Activated naive CD8-positive, alpha-beta T cell treated with anti-CD3 and anti-CD28 coated beads, Interleukin-2, amount 50 U/mL, for 16 hours (primary cell): ENCODE measurements at regions not wholly inside any gene's neighbourhood (a gene's known extent, or its start where the extent isn't known, plus 50 kb on each side); places are given as distances from the start of the nearest gene placed in this dataset.
"Not testable (repeated sequence)": the region's sequence is repeated elsewhere in the genome, so short reads cannot be mapped to it uniquely, and the experiment has no call there.

Experiments used
- DNase-seq: peaks from one replicate; pipeline ENCODE4 v3.0.0-alpha.2; 2020; ENCODE audit warnings: low read depth, low spot score

DNA sequence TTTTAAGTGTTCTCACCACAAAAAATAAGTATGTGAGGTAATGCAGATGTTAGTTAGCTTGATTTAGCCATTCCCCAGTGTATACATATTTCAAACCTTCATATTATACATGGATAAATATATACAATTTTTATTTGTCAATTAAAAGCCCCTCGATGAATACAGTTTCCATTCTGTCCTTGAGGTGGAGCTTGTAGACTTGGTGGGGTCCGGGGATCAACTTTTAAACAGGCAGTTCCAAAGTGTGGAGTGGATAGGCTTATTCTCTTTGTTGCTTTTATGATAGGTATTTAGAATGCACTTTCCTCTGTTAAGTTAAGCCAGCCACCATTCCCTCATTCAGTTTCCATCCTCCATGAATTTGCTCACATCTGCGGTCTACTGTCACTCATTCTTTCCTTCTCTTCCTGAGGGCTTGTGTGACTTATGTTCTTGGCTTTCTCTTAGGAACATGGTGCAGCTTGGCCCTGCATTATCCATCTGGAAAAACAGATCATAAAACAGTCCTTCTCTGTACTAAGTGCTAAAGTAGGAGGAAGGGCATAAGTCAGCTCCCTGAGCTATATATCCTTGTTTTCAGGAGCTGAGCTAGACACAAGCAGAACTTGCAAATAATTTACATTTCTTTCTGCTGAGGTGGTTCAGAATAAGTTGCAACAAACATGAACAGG lies 149.1 kb downstream of the NFKBIZ start:
- no peak for DNase-seq

GRCh38 chr3:101999177-101999779 lies 150.0 kb downstream of the NFKBIZ start:
- no peak for DNase-seq

- no peak for DNase-seq
Measured at GRCh38 chr3:102000620-102001209, 151.4 kb downstream of the NFKBIZ start.

GRCh38 chr3:102002056-102002455 lies 152.7 kb downstream of the NFKBIZ start:
- DNase-seq: no peak

GRCh38 chr3:102004561-102004960 lies 155.2 kb downstream of the NFKBIZ start:
- no peak for DNase-seq

GRCh38 chr3:102005551-102005950 lies 156.2 kb downstream of the NFKBIZ start:
- no peak for DNase-seq

- DNase-seq: no peak
Measured at GRCh38 chr3:102006812-102007485, 157.6 kb downstream of the NFKBIZ start.

GRCh38 chr3:102008436-102008835 lies 159.1 kb downstream of the NFKBIZ start:
- DNase-seq: not testable (repeated sequence)

- DNase-seq: no peak
Measured at GRCh38 chr3:102016417-102016816, 167.1 kb downstream of the NFKBIZ start.

DNA sequence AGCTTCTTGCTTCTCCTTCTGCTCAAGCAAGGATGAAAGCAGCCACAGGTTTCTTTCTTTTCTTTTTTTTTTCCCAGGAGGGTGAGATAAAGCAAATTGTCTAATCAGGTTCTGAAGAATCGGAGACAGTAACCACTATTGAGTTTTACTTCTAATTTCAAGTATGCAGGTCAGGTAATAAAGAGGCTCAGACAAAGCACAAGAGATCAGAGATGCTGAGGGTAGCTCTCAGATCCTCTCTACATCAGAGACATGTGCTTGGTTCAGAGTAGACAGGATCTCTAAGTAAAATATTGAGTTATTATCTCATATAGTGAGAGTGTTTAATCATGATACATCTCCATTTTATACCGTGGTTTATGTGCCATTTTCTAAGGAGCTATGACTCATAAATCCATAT lies 168.5 kb downstream of the NFKBIZ start:
- no peak for DNase-seq

GRCh38 chr3:102018551-102018950 lies 169.2 kb downstream of the NFKBIZ start:
- DNase-seq: no peak

DNA sequence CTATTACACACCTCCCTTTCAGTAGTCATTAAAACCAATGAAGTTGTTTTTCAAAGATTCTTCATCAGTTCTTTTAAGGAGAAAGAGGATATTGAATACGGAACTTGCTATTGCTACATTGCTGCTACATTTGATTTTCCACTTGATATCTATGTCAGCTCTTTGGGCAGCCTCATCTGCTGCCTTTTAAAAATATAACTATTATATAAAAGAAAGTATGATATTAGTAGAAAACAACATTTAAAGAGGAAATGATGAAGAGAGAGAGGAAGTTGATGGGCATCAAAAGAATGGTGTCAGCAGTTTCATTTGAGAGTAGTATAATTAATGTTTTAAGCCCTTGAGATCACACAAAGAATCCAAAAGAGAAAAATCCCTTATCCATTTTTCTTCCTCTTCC lies 171.4 kb downstream of the NFKBIZ start:
- no peak for DNase-seq

DNA sequence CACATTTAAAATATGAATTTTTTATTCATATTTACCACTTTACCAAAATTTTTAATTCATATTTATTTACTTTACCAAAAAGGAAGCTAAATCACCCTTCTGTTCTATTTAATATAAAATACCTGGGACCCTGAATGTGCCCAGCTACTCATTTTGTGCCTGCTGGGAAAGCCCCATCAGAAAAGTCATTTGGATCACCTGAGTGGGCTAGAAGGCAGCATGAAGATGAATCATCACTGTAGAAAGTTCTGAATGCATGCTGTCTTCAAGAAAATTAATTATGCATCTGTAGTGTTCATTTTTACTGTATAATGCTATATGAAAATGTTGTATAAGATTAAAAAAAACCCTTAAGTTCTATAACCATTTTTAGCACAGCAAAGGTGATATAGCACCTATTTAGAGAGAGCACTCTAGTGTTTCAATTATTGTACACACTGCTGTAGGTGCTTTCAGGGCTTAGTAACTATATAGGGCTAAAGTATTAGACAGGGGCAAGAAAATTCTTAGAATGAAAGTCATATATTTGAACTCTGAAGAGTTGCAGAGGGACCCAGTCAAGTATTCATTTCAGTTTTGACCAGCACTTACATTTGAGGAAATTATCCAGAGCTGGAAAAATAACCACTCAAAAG lies 175.1 kb downstream of the NFKBIZ start:
- DNase-seq: no peak

GRCh38 chr3:102025606-102026270 lies 176.4 kb downstream of the NFKBIZ start:
- no peak for DNase-seq

DNA sequence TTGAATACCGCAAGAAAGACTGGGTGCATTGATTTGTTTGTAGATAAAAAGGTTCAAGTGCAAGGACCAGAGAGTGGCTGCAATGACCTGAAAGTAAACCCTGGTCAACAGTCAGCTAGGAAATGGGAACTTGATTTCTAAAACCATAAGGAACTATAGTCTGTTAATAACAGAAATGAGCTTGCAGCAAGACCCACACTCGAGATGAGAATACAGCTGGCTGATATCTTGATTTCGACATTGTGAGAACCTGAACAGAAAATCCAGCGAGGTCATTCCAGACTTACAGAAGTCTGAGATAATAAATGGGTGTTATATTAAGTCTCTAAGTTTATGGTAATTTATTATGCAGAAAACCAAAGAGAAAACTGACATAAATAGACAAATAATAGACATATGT lies 177.3 kb downstream of the NFKBIZ start:
- DNase-seq: no peak

GRCh38 chr3:102030661-102031060 lies 181.3 kb downstream of the NFKBIZ start:
- DNase-seq: no peak

DNA sequence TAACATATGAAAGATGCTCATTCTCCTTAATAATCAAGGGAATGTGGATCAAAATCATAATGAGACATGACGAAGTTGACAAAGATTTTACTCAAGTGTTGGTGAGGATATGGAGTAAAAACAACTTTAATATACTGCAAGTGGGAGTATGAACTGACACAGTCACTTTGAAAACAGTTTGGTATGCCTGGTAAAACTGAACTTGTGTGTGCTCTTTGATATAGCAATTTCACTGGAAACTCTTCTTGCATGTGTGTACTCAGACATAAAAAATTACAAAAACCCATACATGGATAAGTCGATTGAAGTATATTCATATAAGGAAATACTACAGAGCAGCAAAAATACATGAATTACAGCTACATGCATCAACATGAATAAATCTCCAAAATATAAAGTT lies 182.5 kb downstream of the NFKBIZ start:
- DNase-seq: no peak

DNA sequence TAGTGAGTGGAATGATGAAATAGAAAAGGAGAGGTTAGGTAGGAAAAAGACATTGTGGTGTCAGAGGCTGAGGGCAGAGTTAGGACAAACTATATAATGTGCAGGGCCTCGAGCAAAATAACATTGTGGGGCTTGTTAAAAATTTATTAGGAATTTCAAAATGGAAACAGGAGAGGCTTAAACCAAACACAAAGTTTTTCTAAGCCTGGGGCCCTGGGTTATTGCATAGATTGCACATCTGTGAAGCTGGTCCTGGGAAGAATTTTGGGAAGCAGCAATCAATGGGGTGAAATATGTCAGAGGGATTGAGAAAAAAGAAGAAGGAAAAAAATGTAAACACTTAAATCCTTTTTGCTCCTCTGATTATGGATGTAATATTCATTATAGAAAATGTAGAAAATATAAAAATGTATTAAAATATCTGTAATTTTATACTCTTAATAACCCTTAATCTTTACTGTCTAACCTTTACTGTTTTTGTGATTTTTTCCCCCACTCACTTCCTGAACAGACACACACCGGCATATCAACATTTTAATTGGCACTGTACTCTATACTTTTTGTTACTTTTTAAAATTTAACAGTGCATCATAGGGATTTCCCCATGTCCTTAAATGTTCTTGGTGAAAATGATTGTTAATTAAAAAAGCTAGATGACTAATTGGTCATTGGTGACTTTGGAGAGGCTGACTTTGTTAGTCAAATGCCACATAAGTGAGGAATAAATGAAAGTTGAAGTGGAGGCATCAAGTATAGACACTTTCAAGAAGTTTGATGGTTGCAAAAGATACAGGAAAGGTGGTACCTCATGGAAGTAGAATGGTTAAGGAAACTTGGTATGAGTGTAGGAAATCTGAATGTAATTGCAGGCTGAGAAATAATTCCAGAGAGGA lies 183.4 kb downstream of the NFKBIZ start:
- DNase-seq: no peak

DNA sequence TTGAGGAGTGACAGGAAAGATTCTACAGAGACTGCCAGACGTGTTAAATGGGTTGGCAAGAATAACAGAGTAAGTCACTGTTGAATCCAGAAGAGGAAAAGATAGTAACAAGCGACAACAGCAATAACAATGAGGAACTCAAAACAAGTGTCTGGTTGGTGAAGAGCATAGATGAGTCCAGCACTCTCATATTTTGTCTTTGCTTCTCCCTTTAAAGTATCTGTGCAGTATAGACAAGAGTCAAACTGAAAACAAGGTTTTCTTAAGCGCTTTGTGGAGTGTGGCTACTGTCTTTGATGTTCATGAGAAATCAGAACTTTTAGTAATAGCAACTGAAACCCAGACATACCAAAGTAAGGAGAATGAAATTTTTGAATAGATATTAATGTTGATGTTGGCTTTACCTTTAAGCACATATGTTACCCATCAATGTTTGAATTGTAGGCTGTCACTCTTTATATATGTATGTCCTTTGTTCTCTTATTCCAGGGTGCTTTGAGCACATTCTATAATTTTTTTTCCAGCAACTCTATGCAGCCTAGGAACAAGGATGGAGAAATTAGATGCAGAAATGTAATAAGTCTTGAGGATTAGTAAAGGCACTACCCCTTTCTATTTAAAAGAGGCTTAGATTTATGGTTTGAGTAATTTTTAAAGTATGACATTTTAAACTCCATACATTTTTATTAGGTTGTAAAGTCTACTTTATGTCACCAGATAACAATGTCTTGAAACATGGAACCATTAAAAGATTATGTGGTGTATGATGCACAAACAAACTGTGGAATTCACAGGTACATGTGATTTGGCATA lies 185.5 kb downstream of the NFKBIZ start:
- no peak for DNase-seq

DNA sequence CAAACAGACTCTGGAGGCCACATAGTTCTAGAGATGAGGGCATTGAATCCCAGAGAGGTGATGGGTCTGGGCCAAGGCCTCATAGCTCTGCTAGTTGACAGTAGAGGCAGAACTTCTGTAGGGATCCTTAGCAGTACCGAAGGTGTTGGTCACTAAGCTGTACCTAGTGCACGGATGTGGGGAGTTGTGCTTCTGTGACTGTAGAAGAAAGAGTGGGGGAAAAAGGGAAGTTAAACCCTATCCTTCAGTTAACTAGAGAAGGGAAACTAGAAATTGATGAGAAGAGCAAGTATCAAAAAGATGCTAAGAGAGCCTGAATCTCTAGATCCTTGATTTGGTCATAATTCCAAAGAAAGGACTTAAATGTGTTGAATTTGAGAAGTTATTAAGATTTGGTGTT lies 186.7 kb downstream of the NFKBIZ start:
- DNase-seq: no peak
